ENCODE measurements at regions not wholly inside any gene's neighbourhood (a gene's known extent, or its start where the extent isn't known, plus 50 kb on each side); places are given as distances from the start of the nearest gene placed in this dataset.

- no peaks in the 10 kb centered on the region for H3K4me1 ChIP-seq
- no peaks in the 10 kb centered on the region for H3K27me3 ChIP-seq
- no peaks in the 10 kb centered on the region for H3K36me3 ChIP-seq
- no peak overlapping the region for H3K27ac ChIP-seq
- TF ChIP-seq, protein P1, sequence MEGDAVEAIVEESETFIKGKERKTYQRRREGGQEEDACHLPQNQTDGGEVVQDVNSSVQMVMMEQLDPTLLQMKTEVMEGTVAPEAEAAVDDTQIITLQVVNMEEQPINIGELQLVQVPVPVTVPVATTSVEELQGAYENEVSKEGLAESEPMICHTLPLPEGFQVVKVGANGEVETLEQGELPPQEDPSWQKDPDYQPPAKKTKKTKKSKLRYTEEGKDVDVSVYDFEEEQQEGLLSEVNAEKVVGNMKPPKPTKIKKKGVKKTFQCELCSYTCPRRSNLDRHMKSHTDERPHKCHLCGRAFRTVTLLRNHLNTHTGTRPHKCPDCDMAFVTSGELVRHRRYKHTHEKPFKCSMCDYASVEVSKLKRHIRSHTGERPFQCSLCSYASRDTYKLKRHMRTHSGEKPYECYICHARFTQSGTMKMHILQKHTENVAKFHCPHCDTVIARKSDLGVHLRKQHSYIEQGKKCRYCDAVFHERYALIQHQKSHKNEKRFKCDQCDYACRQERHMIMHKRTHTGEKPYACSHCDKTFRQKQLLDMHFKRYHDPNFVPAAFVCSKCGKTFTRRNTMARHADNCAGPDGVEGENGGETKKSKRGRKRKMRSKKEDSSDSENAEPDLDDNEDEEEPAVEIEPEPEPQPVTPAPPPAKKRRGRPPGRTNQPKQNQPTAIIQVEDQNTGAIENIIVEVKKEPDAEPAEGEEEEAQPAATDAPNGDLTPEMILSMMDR (IDR thresholded peaks at IDR 0.05), result no peak
- H3K9me3 ChIP-seq, result no peaks in the 10 kb centered on the region
- no peak for DNase-seq
- intact Hi-C loops (cut with DNase I), result no loop called here
- H3K4me3 ChIP-seq, result no peak overlapping the region
- no peak overlapping the region for H3K9ac ChIP-seq (ENCODE audit: low read depth in 2 of 2, low read length in 2 of 2)
These were observed 551.1 kb downstream of the CAAP1 start for GRCh38 chr9:26341545-26341944.

DNA sequence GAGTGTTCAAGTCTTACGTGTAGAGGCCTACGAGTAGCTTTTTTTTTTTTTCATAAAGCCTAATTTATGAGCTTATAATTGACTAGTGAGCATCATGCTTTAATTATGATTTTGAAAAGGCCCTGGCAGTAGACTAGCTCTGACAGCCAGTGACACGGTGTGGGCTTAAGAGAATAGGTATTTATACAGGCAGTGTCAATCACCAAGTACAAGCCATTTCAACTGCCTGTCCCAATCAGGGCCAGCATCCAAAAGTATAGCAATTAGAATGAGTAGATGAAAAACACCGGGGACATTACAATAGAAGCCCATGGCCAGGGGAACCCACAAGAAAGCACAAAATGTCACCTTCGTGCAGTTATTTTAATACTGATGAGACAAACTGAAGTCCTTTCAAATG lies 552.8 kb downstream of the CAAP1 start:
- Histone ChIP-seq H3K9me3 (no peaks in the 10 kb centered on the region), H3K9ac (ENCODE audit: low read depth in 2 of 2, low read length in 2 of 2) (no peak overlapping the region), H3K4me1 (no peaks in the 10 kb centered on the region), H3K36me3 (no peaks in the 10 kb centered on the region), H3K4me3 (no peak overlapping the region), H3K27ac (no peak overlapping the region), H3K27me3 (no peaks in the 10 kb centered on the region)
- DNase-seq, result no peak
- intact Hi-C loops (cut with DNase I), result no loop called here
- TF ChIP-seq, protein P1 (IDR thresholded peaks at IDR 0.05), result no peak

GRCh38 chr9:26335116-26335515 lies 557.5 kb downstream of the CAAP1 start:
- intact Hi-C loops (cut with DNase I), result no loop called here
- no peaks in the 10 kb centered on the region for H3K4me1 ChIP-seq
- TF ChIP-seq, protein P1 (IDR thresholded peaks at IDR 0.05), result no peak

GRCh38 chr9:26334706-26335105 lies 557.9 kb downstream of the CAAP1 start:
- H3K4me1 ChIP-seq, result no peaks in the 10 kb centered on the region
- no peaks in the 10 kb centered on the region for H3K36me3 ChIP-seq
- intact Hi-C loops (cut with DNase I), result no loop called here
- no peak for DNase-seq
- no peak overlapping the region for H3K9ac ChIP-seq (ENCODE audit: low read depth in 2 of 2, low read length in 2 of 2)
- TF ChIP-seq, protein P1 (IDR thresholded peaks at IDR 0.05), result no peak
- no peak overlapping the region for H3K27ac ChIP-seq
- H3K4me3 ChIP-seq, result no peak overlapping the region
- no peaks in the 10 kb centered on the region for H3K27me3 ChIP-seq
- no peaks in the 10 kb centered on the region for H3K9me3 ChIP-seq

More at GRCh38 chr9:26335116-26335515, 557.5 kb downstream of the CAAP1 start:
- H3K36me3 ChIP-seq, result no peaks in the 10 kb centered on the region
- no peak overlapping the region for H3K27ac ChIP-seq
- DNase-seq, result no peak
- H3K4me3 ChIP-seq, result no peak overlapping the region
- H3K27me3 ChIP-seq, result no peaks in the 10 kb centered on the region
- H3K9ac ChIP-seq (ENCODE audit: low read depth in 2 of 2, low read length in 2 of 2), result no peak overlapping the region
- no peaks in the 10 kb centered on the region for H3K9me3 ChIP-seq

- TF ChIP-seq, protein P1 (IDR thresholded peaks at IDR 0.05), result no peak
- Histone ChIP-seq H3K9ac (ENCODE audit: low read depth in 2 of 2, low read length in 2 of 2) (no peak overlapping the region), H3K27me3 (no peaks in the 10 kb centered on the region), H3K4me1 (no peaks in the 10 kb centered on the region), H3K27ac (no peak overlapping the region), H3K9me3 (no peaks in the 10 kb centered on the region), H3K4me3 (no peak overlapping the region), H3K36me3 (no peaks in the 10 kb centered on the region)
- no peak for DNase-seq
- intact Hi-C loops (cut with DNase I), result no loop called here
These were observed 561.4 kb downstream of the CAAP1 start for GRCh38 chr9:26331223-26331622.

DNA sequence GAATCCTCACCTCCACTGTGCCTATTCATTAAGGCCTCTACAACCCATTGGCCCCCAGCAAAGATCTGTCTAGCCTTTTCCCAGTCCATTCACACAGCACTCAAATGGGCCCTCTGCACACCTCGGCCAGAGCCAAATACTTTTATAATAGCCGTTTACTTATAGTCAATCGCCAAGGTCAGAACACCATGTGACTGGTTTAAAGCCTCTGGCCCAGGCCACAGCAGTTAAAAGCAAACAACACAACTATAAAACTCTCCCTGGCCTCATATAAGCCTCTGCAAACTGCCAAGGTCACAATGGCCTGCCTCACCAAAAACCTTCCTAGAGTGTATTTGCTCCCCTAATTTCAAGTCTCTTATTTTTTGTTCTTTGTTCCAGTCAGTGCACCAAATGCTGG lies 562.6 kb downstream of the CAAP1 start:
- intact Hi-C loops (cut with DNase I), result no loop called here
- no peaks in the 10 kb centered on the region for H3K27me3 ChIP-seq
- H3K27ac ChIP-seq, result no peak overlapping the region
- no peak overlapping the region for H3K4me3 ChIP-seq
- no peaks in the 10 kb centered on the region for H3K9me3 ChIP-seq
- TF ChIP-seq, protein P1 (IDR thresholded peaks at IDR 0.05), result no peak
- no peak overlapping the region for H3K9ac ChIP-seq (ENCODE audit: low read depth in 2 of 2, low read length in 2 of 2)
- DNase-seq, result peak; percentile 32
- H3K36me3 ChIP-seq, result no peaks in the 10 kb centered on the region
- H3K4me1 ChIP-seq, result no peaks in the 10 kb centered on the region
